Testis (tissue), 2 donors: ENCODE measurements at regions not wholly inside any gene's neighbourhood (a gene's known extent, or its start where the extent isn't known, plus 50 kb on each side); places are given as distances from the start of the nearest gene placed in this dataset.

Source experiments
- POLR2A ChIP-seq: fragments of 450-650 bp; IDR thresholded peaks from one replicate; pipeline ENCODE4 v1.6.1; 2017; ENCODE audit warnings: antibody characterized with exemption, mild to moderate bottlenecking, moderate library complexity
- TF ChIP-seq, protein P1 (sequence below), 3 experiments: fragments of 450-650 bp in 2 of 3; fragments of 200-600 bp in 1 of 3; sonication (generic) in 1 of 3; IDR thresholded peaks; one replicate each; pipeline ENCODE4 v1.5.1; 2016 to 2019; ENCODE audit warnings: antibody characterized with exemption in 3 of 3, mild to moderate bottlenecking in 2 of 3, moderate library complexity in 1 of 3

DNA sequence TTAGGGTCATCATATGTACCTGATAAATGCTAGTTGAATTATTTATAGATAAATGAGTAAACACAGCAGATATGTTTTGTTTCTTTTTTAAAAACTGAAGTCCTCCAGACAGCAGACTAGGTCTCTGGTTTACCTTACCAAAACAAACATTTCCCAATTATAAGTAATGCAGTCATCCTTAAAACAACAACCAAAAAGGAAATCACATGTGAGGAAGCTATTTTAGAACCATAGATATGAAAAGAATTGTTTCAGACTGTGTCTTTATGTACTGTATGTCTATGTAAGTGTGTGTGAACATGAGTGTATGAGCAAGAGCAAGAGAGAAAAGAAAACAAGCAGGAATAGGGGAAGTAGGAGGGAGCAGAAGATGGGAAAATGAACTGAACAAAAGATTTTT is 441.0 kb downstream of the CPS1 start:
- TF ChIP-seq, protein P1, sequence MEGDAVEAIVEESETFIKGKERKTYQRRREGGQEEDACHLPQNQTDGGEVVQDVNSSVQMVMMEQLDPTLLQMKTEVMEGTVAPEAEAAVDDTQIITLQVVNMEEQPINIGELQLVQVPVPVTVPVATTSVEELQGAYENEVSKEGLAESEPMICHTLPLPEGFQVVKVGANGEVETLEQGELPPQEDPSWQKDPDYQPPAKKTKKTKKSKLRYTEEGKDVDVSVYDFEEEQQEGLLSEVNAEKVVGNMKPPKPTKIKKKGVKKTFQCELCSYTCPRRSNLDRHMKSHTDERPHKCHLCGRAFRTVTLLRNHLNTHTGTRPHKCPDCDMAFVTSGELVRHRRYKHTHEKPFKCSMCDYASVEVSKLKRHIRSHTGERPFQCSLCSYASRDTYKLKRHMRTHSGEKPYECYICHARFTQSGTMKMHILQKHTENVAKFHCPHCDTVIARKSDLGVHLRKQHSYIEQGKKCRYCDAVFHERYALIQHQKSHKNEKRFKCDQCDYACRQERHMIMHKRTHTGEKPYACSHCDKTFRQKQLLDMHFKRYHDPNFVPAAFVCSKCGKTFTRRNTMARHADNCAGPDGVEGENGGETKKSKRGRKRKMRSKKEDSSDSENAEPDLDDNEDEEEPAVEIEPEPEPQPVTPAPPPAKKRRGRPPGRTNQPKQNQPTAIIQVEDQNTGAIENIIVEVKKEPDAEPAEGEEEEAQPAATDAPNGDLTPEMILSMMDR (IDR thresholded peaks at IDR 0.05): no peak
- no peak for TF ChIP-seq POLR2A
